Loucy (cell line): ENCODE measurements at regions not wholly inside any gene's neighbourhood (a gene's known extent, or its start where the extent isn't known, plus 50 kb on each side); places are given as distances from the start of the nearest gene placed in this dataset.

Experiments
- H2AFZ ChIP-seq: fragments of 200-600 bp; sonication (generic); 2 replicates; pipeline ENCODE4 v1.6.0; 2016; ENCODE audit warnings: antibody characterized with exemption, mild to moderate bottlenecking, low read length, moderate library complexity
- H3F3A ChIP-seq: fragments of 200-600 bp; 2 replicates; pipeline ENCODE4 v1.6.0; 2016; ENCODE audit warnings: antibody characterized with exemption, low read depth, mild to moderate bottlenecking
- H3K27me3 ChIP-seq: fragments of 200-600 bp; sonication (generic); 2 replicates; pipeline ENCODE4 v1.6.1; 2014; ENCODE audit warnings: low read length, mild to moderate bottlenecking; ENCODE audit not compliant: insufficient read depth, poor library complexity, severe bottlenecking
- H3K36me3 ChIP-seq: fragments of 200-600 bp; sonication (generic); 2 replicates; pipeline ENCODE4 v1.6.1; 2016; ENCODE audit warnings: low read length; ENCODE audit not compliant: insufficient read depth
- H3K4me1 ChIP-seq: fragments of 200-600 bp; sonication (generic); 2 replicates; pipeline ENCODE4 v1.5.1; 2014; ENCODE audit warnings: low read length, mild to moderate bottlenecking; ENCODE audit not compliant: insufficient read depth, poor library complexity, severe bottlenecking
- H3K4me2 ChIP-seq: fragments of 200-600 bp; sonication (generic); 2 replicates; pipeline ENCODE4 v1.6.0; 2014; ENCODE audit warnings: antibody characterized with exemption, low read length, low read depth, mild to moderate bottlenecking; ENCODE audit not compliant: poor library complexity, severe bottlenecking
- H3K4me3 ChIP-seq: fragments of 200-600 bp; sonication (generic); 2 replicates; pipeline ENCODE4 v1.5.1; 2014; ENCODE audit warnings: low read length, mild to moderate bottlenecking, mixed read lengths; ENCODE audit not compliant: poor library complexity, severe bottlenecking
- H3K79me2 ChIP-seq: fragments of 200-600 bp; sonication (generic); 2 replicates; pipeline ENCODE4 v1.6.1; 2014; ENCODE audit warnings: low read length; ENCODE audit not compliant: insufficient read depth
- H3K9ac ChIP-seq: fragments of 200-600 bp; sonication (generic); 2 replicates; pipeline ENCODE4 v1.6.0; 2014; ENCODE audit warnings: mild to moderate bottlenecking, low read depth, low read length, moderate library complexity; ENCODE audit not compliant: poor library complexity, severe bottlenecking
- H3K9me2 ChIP-seq: fragments of 200-600 bp; sonication (generic); replicated peaks from 2 replicates; pipeline ENCODE4 v1.6.1; 2016; ENCODE audit warnings: low read depth, low read length, mixed read lengths
- H3K9me3 ChIP-seq: fragments of 200-600 bp; sonication (generic); 2 replicates; pipeline ENCODE4 v1.6.1; 2014; ENCODE audit warnings: mild to moderate bottlenecking, antibody characterized with exemption, low read length, low read depth; ENCODE audit not compliant: insufficient read depth
- H4K20me1 ChIP-seq: fragments of 200-600 bp; sonication (generic); 2 replicates; pipeline ENCODE4 v1.6.0; 2014; ENCODE audit warnings: antibody characterized with exemption, low read length, mild to moderate bottlenecking; ENCODE audit not compliant: insufficient read depth, poor library complexity, severe bottlenecking
- CTCF ChIP-seq: fragments of 200-600 bp; sonication (generic); conservative IDR thresholded peaks from 2 replicates; pipeline ENCODE4 v1.5.1; 2014; ENCODE audit warnings: mild to moderate bottlenecking, antibody characterized with exemption, low read length
- EZH2phosphoT487 ChIP-seq: fragments of 200-600 bp; IDR thresholded peaks from 2 replicates; pipeline ENCODE4 v1.6.1; 2018; ENCODE audit warnings: antibody characterized with exemption, mild to moderate bottlenecking, moderate library complexity, borderline replicate concordance

- H3K36me3 ChIP-seq = no peaks in the 10 kb centered on the region
- H3K9me3 ChIP-seq = no peaks in the 10 kb centered on the region
- no peaks in the 10 kb centered on the region for H3K79me2 ChIP-seq
- no peaks in the 10 kb centered on the region for H4K20me1 ChIP-seq
- no peaks in the 10 kb centered on the region for H3K4me1 ChIP-seq
- H3K27me3 ChIP-seq = no peaks in the 10 kb centered on the region
- H3K4me3 ChIP-seq = no peak overlapping the region
- H3F3A ChIP-seq = no peaks in the 10 kb centered on the region
- H3K4me2 ChIP-seq = no peak overlapping the region
- H3K9me2 ChIP-seq = no peaks in the 10 kb centered on the region
- no peak overlapping the region for H2AFZ ChIP-seq
- TF ChIP-seq EZH2phosphoT487 = no peak
- TF ChIP-seq CTCF = no peak
- H3K9ac ChIP-seq = no peak overlapping the region
Measured at GRCh38 chr2:58918141-58918540, 677.0 kb upstream of the FANCL start.

DNA sequence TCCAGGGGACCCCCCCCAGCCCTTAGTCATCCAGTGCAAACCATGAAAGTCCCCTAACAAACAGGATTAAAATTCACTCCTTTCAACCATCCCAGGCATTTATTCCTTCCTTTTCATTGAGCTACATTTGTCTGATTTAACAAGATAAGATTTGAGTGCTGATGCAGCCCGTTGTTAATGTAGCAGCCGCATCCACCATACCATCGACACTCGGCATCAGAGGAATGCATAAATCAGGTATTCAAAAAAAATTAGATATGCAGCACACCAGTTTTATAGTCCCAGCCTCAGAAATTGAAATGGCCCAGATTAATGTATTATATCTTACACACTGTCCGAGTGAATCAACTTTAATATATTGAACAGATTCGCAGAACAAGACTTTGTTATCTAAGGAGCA, 676.5 kb upstream of the FANCL start:
- Histone ChIP-seq H3K9me2 (no peaks in the 10 kb centered on the region), H3F3A (no peaks in the 10 kb centered on the region)
- TF ChIP-seq EZH2phosphoT487 (no peak), CTCF (no peak)

GRCh38 chr2:58916063-58916462, 674.9 kb upstream of the FANCL start:
- no peak overlapping the region for H3K9ac ChIP-seq
- H3K36me3 ChIP-seq = no peaks in the 10 kb centered on the region
- no peaks in the 10 kb centered on the region for H3K79me2 ChIP-seq
- no peaks in the 10 kb centered on the region for H3K9me3 ChIP-seq
- H3F3A ChIP-seq = no peaks in the 10 kb centered on the region
- no peak overlapping the region for H3K4me2 ChIP-seq
- H3K4me1 ChIP-seq = no peaks in the 10 kb centered on the region
- no peaks in the 10 kb centered on the region for H3K9me2 ChIP-seq
- no peaks in the 10 kb centered on the region for H4K20me1 ChIP-seq
- no peaks in the 10 kb centered on the region for H3K27me3 ChIP-seq
- H2AFZ ChIP-seq = no peak overlapping the region
- TF ChIP-seq EZH2phosphoT487 = no peak
- TF ChIP-seq CTCF = no peak
- H3K4me3 ChIP-seq = no peak overlapping the region

More for the DNA sequence above, 676.5 kb upstream of the FANCL start:
- Histone ChIP-seq H3K36me3 (no peaks in the 10 kb centered on the region), H4K20me1 (no peaks in the 10 kb centered on the region), H3K79me2 (no peaks in the 10 kb centered on the region), H3K4me2 (no peak overlapping the region), H3K4me1 (no peaks in the 10 kb centered on the region), H2AFZ (no peak overlapping the region), H3K27me3 (no peaks in the 10 kb centered on the region), H3K9ac (no peak overlapping the region), H3K4me3 (no peak overlapping the region), H3K9me3 (no peaks in the 10 kb centered on the region)
